GM06990 (cell line): ENCODE measurements at regions not wholly inside any gene's neighbourhood (a gene's known extent, or its start where the extent isn't known, plus 50 kb on each side); places are given as distances from the start of the nearest gene placed in this dataset.

ENCODE experiments used
- DNase-seq: peaks from one replicate; pipeline ENCODE4 v3.0.0-alpha.2; 2011; ENCODE audit not compliant: insufficient read length; ENCODE audit errors: extremely low read depth
- H3K27me3 ChIP-seq: replicated peaks from 2 replicates; pipeline ENCODE4 v1.6.0; 2011; ENCODE audit warnings: low read length; ENCODE audit not compliant: control insufficient read depth, insufficient read depth
- H3K36me3 ChIP-seq: 2 replicates; pipeline ENCODE4 v1.5.1; 2011; ENCODE audit warnings: low read length; ENCODE audit not compliant: control insufficient read depth, insufficient read depth
- H3K4me3 ChIP-seq: replicated peaks from 2 replicates; pipeline ENCODE4 v1.5.1; 2011; ENCODE audit warnings: low read depth, mild to moderate bottlenecking, control low read depth, low read length
- CTCF ChIP-seq: IDR thresholded peaks from 2 replicates; pipeline ENCODE4 v1.5.1; 2011; ENCODE audit warnings: low read length, control low read depth, mild to moderate bottlenecking, inconsistent platforms; ENCODE audit not compliant: insufficient read depth, poor library complexity, severe bottlenecking

GRCh38 chrX:138777230-138777629 is 65.7 kb upstream of the FGF13 start:
- H3K27me3 ChIP-seq: no peaks in the 10 kb centered on the region
- peak; percentile 4 for TF ChIP-seq CTCF

GRCh38 chrX:138775517-138775916 is 64.0 kb upstream of the FGF13 start:
- H3K27me3 ChIP-seq: no peaks in the 10 kb centered on the region
- no peak for DNase-seq
- H3K36me3 ChIP-seq: no peaks in the 10 kb centered on the region
- peak; percentile 37 for TF ChIP-seq CTCF
- no peak overlapping the region for H3K4me3 ChIP-seq

More at GRCh38 chrX:138777230-138777629, 65.7 kb upstream of the FGF13 start:
- no peak for DNase-seq
- H3K4me3 ChIP-seq: no peak overlapping the region
- no peaks in the 10 kb centered on the region for H3K36me3 ChIP-seq

- TF ChIP-seq CTCF: no peak
- DNase-seq: no peak
- no peaks in the 10 kb centered on the region for H3K27me3 ChIP-seq
- no peaks in the 10 kb centered on the region for H3K36me3 ChIP-seq
- H3K4me3 ChIP-seq: no peak overlapping the region
Observed at GRCh38 chrX:138771047-138771446, 59.5 kb upstream of the FGF13 start.

GRCh38 chrX:138769918-138770317 is 58.4 kb upstream of the FGF13 start:
- Histone ChIP-seq H3K4me3 (no peak overlapping the region), H3K36me3 (no peaks in the 10 kb centered on the region), H3K27me3 (no peaks in the 10 kb centered on the region)
- no peak for DNase-seq
- TF ChIP-seq CTCF: no peak

- Histone ChIP-seq H3K4me3 (no peak overlapping the region), H3K36me3 (no peaks in the 10 kb centered on the region), H3K27me3 (no peaks in the 10 kb centered on the region)
- DNase-seq: no peak
- no peak for TF ChIP-seq CTCF
Observed at GRCh38 chrX:138765051-138765450, 53.5 kb upstream of the FGF13 start.

GRCh38 chrX:138763761-138764160 is 52.2 kb upstream of the FGF13 start:
- DNase-seq: no peak
- TF ChIP-seq CTCF: no peak
- H3K27me3 ChIP-seq: no peaks in the 10 kb centered on the region
- H3K4me3 ChIP-seq: no peak overlapping the region
- no peaks in the 10 kb centered on the region for H3K36me3 ChIP-seq
